GM18508 (cell line): ENCODE measurements at regions not wholly inside any gene's neighbourhood (a gene's known extent, or its start where the extent isn't known, plus 50 kb on each side); places are given as distances from the start of the nearest gene placed in this dataset.

Experiments used
- ATAC-seq: cut with Tn5 transposase; IDR thresholded peaks from one replicate; pipeline ENCODE4 v1.9.1; 2021; ENCODE audit warnings: moderate number of reproducible peaks; ENCODE audit not compliant: insufficient read depth, unreplicated experiment

DNA sequence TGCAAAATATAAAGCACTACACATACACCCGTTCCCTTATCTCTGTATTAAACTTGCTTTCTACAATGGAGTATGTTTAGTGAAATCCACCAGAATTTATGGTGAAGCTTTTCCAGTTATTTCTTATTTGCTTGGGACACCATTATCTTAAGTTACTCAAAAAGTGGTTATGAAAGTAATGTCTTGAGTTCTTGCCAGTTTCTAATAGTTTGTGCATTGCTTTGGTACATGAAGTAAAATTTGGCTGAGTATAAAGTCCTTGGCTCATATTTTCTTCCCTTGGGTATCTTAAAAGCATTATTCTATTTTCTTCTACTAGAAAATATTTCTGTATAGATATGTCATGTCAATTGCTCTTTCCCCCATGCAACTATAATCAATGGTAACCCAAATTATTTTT lies 85.2 kb downstream of the POLR1F start:
- ATAC-seq, result no peak

DNA sequence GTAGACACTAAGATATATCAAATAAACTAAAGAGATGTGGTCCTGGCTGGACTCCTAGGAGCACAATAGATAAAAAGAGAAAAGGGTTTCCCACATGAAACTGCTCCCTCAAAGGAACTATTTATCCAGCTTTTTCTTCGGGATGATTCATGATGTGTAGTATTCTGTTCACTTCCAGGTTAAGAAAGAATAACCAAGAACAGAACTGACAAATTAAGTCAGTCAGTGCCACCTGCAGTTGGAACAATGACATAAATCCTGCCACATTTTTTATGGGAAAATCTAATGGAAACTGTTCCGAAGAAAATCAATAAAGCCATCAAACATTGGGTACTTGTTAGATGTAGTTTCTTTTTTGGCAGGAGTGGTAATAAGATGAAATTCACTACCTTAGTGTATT lies 87.1 kb downstream of the POLR1F start:
- no peak for ATAC-seq

- ATAC-seq, result no peak
These were observed 88.4 kb downstream of the POLR1F start for GRCh38 chr7:19620470-19620869.

GRCh38 chr7:19619122-19619521 lies 89.7 kb downstream of the POLR1F start:
- ATAC-seq, result no peak

DNA sequence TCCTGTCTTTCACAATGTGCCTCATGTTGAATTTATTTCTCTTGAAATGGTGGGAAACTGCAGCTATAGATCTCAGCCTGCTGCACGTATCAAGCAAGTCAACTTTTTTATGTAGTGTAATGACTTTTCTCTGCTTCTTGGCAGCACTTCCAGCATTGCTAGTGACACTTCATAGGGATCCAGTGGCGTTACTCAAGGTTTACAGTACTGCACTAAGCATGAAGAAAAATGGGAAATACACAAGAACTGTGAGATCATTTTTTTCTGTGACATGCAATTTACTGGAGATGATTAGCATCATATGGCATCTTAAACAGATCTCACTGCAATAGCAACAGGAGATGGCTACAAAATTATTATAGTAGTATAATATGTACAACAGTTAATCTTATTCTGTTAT lies 90.9 kb downstream of the POLR1F start:
- ATAC-seq, result no peak

GRCh38 chr7:19610194-19610943 lies 98.5 kb downstream of the POLR1F start:
- ATAC-seq, result no peak

DNA sequence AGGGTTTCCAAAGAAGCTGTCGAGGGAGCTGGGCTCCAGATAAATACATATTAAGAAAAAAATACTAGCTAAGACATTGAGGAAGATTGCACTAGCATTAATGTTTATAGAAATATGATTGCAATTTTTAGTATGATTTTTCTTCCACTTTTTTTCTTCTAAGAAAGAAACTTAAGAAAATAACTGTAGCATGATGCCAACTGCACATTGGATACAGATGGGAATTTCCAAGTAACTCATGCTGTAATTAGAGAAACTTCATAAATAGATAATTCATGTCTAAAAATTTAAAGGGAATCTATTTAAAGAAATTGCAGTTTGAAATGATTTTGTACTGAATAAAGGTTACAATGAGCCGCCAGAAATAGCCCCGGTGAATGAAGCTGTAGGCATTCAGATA lies 119.4 kb downstream of the POLR1F start:
- ATAC-seq, result no peak

- no peak for ATAC-seq
These were observed 121.5 kb downstream of the POLR1F start for GRCh38 chr7:19587291-19587690.

GRCh38 chr7:19585761-19586160 lies 123.1 kb downstream of the POLR1F start:
- ATAC-seq, result no peak

- ATAC-seq, result no peak
These were observed 132.8 kb downstream of the POLR1F start for GRCh38 chr7:19575909-19576557.

DNA sequence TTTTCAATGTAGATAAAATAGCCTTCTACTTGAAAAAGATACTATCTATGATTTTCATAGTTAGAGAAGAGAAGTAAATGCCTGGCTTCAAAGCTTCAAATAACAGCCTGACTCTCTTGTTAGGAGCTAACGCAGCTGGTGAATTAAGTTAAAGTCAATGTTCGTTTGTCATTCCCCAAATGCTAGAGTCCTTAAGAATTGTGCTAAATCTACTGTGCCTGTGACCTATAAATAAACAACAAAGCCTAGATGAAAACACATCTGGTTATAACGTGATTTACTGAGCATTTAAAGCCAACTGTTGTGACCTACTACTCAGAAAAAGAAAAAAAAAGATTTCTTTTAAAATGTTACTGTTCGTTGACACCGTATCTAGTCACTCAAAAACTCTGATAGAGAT lies 134.7 kb downstream of the POLR1F start:
- ATAC-seq, result no peak

- no peak for ATAC-seq
These were observed 136.3 kb downstream of the POLR1F start for GRCh38 chr7:19572566-19572965.

GRCh38 chr7:19567011-19567410 lies 141.8 kb downstream of the POLR1F start:
- ATAC-seq, result no peak

DNA sequence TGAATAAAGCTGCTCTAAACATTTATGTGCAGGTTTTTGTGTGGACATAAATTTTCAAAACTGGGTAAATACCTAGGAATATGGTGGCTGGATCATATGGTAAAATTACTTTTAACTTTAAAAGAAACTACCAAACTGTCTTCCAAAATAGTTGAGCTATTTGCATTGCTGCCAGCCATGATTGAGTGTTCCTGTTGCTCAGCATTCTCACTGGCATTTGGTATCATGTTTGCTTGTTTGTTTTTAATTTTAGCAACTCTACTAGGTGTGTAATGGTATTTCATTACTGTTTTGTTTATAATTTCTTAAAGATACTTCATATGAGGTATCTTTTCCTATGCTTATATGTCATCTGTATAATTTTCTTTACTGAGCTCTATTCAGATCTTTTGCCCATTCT lies 143.2 kb downstream of the POLR1F start:
- no peak for ATAC-seq

GRCh38 chr7:19561121-19561805 lies 147.6 kb downstream of the POLR1F start:
- no peak for ATAC-seq

DNA sequence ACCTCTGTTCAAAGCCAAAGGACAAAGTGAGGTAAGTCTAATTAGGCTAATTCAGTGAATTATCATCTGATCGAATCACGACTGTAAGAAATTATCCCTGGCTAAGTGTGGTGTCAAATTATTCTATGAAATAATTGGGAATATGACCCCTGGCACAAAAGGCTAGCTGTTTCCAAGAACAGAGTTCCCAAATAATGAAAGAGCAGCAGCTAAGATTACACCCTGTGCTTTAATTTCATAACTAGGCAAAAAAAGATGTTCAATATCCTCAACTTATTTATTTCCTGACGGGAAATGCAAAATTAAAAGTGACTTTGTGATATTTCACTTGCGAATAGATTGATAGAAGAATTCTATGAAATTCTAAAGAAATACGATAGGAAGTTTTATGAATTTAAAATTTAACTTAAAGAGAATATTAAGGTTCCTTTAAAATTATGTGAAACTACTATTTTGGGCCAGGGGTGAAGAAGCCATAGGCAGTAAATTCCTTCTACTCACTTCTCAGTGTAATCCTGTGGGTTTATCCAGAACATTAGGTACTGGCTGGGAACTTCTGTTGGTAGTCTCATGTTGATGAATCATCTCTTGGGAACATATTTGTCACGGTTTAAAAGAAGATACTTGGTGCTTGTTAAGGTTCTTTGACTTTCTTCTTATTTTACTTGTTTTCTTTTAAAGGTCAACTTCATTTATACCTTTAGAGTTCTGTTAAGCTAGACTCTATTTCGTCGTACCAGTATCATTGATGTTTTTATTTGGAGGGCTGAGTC lies 148.5 kb downstream of the POLR1F start:
- no peak for ATAC-seq

DNA sequence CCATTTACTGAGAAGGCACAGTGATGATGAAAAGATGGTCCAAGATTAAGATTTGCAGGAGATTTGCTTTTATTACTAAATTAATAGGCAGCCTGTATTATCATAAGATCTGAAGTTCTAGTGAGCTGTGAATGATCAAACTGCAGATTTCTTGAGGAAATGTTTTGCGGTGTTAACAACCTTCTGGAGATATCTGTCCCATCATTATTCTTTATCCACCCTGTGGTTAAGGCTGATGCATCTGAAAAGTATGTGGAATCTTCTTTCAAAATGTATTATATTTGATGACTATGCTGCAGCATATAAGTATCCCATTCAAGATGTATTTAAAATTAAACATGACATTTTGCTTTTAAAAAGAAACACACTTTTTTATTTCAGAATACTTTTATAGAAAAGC lies 150.3 kb downstream of the POLR1F start:
- ATAC-seq, result no peak

DNA sequence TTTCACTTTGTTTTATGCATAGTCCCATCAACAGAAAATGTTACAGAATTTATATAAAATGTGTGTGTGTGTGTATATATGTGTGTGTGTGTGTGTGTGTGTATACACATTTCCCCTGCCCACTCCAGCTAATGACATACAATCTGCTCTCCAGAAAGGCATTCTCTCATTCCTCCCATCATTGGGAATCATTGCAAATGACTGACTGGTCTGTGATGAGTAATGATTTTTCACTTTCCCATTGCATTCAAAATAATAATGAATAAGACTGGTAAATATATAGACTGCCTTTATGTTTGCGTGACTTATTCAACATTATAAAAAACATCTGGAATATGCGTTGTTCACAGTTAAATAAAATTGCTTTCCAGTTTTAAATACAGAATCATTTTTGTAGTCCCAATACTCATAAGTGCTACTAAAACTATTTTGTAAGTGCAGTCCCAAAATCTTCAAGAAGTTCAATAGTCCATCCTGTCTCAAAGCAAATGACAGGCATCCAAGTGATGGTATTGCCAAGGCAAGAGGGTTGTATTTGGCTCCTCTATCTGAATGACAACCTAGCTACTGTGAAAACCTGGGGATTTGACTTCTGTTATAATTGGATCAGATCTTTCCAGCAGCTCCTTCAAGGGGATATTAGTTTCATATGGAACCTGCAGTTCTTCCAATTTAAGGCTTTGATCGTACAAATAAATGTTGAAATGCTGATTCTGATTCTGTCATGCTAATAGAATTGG lies 150.9 kb downstream of the POLR1F start:
- no peak for ATAC-seq

DNA sequence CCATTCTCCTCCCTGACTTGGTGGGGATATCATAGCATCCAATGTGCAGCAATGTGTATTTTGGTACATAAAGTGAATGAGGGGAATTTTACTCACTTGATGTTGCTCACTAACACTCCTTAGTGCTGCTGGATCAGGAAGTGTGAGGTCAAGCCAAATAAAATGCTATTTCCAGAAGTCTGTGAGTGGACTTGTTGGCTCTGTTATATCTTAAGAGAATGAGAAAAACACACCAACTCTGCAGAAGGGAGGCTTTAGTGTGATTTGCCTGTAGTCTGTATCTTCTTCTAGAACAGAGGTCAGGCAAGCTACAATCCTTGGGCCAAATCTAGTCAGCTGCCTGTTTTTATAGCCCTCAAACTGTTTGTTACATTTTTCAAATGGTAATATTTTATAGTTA lies 154.3 kb downstream of the POLR1F start:
- no peak for ATAC-seq

DNA sequence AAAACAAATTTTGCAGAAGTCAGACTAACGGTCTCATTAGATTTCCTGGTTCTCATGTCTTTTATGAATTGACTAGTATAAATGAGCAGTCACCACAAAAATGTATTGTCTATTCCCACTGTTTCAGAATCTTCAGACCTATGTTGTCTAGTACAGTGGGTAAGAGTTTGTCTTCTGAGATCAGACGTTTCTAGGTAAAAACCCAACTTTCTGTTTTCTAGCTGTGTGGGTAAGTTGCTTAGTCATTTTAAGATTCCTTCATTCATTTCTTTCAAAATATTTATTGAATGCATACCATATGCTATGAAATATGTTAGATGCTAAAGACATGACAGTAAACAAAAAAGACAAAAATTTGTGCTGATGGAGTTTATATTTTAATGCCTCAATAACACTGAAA lies 156.3 kb downstream of the POLR1F start:
- no peak for ATAC-seq
